ENCODE measurements at regions not wholly inside any gene's neighbourhood (a gene's known extent, or its start where the extent isn't known, plus 50 kb on each side); places are given as distances from the start of the nearest gene placed in this dataset.

- TF ChIP-seq, protein P1, sequence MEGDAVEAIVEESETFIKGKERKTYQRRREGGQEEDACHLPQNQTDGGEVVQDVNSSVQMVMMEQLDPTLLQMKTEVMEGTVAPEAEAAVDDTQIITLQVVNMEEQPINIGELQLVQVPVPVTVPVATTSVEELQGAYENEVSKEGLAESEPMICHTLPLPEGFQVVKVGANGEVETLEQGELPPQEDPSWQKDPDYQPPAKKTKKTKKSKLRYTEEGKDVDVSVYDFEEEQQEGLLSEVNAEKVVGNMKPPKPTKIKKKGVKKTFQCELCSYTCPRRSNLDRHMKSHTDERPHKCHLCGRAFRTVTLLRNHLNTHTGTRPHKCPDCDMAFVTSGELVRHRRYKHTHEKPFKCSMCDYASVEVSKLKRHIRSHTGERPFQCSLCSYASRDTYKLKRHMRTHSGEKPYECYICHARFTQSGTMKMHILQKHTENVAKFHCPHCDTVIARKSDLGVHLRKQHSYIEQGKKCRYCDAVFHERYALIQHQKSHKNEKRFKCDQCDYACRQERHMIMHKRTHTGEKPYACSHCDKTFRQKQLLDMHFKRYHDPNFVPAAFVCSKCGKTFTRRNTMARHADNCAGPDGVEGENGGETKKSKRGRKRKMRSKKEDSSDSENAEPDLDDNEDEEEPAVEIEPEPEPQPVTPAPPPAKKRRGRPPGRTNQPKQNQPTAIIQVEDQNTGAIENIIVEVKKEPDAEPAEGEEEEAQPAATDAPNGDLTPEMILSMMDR (IDR thresholded peaks at IDR 0.05): no peak
- TF ChIP-seq POLR2A (IDR thresholded peaks at IDR 0.05) (no peak), POLR2AphosphoS5 (IDR thresholded peaks at IDR 0.05) (no peak)
These were observed 126.8 kb downstream of the SPATA31D1 start for GRCh38 chr9:82115331-82115730.

Data from breast epithelium (tissue), 3 donors.